ENCODE measurements at regions not wholly inside any gene's neighbourhood (a gene's known extent, or its start where the extent isn't known, plus 50 kb on each side); places are given as distances from the start of the nearest gene placed in this dataset.

DNA sequence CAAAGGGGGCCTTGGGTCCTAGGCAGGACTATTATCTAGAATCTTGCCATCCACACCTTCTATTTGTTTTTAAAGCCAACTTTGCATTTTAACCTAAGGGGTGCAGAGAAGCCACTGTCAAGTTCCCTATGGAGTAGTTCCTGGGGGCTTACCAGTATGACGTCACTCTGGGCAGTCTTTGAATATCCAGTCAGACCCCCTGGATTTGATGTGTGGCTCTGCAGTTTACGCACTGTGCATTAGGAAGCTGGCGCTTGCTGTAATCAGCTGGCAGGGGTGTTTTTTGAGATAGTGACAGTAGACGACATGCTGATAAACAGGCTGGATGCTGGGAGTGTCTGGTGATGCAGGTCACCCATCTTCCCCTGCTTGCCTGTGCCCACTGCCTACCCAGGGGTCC is 892.7 kb upstream of the ZNF722 start:
- TF ChIP-seq, protein P1, sequence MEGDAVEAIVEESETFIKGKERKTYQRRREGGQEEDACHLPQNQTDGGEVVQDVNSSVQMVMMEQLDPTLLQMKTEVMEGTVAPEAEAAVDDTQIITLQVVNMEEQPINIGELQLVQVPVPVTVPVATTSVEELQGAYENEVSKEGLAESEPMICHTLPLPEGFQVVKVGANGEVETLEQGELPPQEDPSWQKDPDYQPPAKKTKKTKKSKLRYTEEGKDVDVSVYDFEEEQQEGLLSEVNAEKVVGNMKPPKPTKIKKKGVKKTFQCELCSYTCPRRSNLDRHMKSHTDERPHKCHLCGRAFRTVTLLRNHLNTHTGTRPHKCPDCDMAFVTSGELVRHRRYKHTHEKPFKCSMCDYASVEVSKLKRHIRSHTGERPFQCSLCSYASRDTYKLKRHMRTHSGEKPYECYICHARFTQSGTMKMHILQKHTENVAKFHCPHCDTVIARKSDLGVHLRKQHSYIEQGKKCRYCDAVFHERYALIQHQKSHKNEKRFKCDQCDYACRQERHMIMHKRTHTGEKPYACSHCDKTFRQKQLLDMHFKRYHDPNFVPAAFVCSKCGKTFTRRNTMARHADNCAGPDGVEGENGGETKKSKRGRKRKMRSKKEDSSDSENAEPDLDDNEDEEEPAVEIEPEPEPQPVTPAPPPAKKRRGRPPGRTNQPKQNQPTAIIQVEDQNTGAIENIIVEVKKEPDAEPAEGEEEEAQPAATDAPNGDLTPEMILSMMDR (IDR thresholded peaks at IDR 0.05; ENCODE audit: insufficient read depth, low read length, poor library complexity, severe bottlenecking) = no peak
- no peak for TF ChIP-seq EZH2phosphoT487 (conservative IDR thresholded peaks at IDR 0.05; ENCODE audit: low read length)
